GM18870 (cell line): ENCODE measurements at regions not wholly inside any gene's neighbourhood (a gene's known extent, or its start where the extent isn't known, plus 50 kb on each side); places are given as distances from the start of the nearest gene placed in this dataset.

Experiments used
- ATAC-seq: cut with Tn5 transposase; IDR thresholded peaks from one replicate; pipeline ENCODE4 v1.9.1; 2021; ENCODE audit warnings: moderate library complexity; ENCODE audit not compliant: unreplicated experiment

DNA sequence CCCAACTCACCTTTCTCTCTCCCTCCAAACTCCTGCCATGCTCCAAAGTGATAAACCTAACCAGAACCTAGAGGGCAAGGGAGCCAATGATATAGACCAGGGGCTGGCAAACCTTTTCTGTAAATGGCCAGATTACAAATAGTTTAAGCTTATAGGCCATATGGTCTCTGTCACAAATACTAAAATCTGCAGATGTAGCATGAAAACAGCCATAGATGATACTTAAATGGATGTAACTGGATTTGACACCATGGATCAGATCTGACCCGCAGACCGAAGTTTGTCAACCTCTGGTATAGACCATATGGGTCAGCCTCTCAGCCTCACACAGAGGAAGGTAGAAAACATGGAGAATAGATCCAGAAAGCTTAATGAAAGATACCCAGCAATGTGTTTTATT is 165.2 kb upstream of the STT3B start:
- no peak for ATAC-seq

DNA sequence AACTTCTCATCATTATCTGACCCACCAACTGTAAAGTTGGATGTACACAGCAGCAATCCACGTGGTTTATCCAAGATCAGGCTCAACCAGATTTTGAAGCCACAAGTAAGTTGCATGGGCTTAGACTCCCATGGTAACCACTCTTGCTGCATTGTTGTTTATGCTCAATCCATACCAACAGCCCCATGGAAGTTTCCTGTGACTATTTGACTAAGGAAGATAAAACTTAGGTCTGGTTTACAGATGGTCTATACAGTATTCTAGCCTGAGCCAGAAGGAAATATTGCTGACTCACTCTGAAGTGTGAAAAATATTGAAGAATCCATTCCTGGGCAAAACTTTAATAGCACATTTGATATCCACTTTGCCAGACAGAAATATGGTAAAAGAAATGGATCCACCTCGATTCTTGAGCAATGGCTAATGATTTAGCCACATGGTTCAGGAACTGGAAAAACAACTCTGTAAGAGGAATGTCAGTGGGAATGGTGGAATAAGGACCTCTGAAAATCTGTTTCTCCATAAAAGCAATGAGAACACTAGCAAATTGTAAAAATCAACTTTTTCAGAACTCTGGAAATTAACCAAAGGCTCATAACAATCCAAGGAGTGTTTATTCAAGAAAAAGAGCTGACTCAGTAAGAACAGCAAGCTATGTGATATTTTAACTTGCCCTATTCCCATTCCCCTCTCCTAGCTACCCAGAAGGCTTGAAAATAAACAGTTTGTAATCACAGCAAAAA is 162.9 kb upstream of the STT3B start:
- ATAC-seq, result no peak

DNA sequence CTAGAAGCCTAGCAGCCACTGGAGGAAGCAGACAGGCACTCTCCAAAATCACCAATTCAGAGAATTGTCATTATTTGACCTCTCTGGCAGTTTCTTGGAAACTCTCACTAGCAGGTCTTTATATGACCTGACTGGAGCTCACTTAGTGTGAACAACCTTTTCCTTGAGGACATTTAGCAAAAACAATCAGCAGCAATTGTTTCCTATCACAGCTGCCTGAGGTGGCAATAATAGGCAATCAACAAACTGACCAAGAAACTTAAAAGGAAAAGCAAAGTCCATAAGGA is 162.4 kb upstream of the STT3B start:
- no peak for ATAC-seq

DNA sequence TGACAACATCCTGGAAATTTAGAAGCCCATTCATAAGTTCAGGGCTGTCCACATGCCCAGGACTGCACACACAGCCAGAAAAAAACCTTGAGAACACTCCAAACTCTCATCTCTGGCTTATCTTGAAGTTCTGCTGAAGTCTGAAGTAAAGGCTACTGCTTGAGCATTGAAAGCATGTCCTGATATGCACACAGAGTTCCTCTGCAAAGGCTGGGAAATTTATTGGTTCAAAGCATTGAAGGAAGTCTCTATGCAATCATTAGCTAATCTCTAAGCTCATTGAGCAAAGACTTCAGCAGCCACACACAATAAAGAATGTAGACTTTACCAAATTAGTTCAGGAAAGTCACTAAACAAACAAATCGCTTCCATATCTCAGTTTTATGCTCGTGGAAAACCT is 162.0 kb upstream of the STT3B start:
- no peak for ATAC-seq

DNA sequence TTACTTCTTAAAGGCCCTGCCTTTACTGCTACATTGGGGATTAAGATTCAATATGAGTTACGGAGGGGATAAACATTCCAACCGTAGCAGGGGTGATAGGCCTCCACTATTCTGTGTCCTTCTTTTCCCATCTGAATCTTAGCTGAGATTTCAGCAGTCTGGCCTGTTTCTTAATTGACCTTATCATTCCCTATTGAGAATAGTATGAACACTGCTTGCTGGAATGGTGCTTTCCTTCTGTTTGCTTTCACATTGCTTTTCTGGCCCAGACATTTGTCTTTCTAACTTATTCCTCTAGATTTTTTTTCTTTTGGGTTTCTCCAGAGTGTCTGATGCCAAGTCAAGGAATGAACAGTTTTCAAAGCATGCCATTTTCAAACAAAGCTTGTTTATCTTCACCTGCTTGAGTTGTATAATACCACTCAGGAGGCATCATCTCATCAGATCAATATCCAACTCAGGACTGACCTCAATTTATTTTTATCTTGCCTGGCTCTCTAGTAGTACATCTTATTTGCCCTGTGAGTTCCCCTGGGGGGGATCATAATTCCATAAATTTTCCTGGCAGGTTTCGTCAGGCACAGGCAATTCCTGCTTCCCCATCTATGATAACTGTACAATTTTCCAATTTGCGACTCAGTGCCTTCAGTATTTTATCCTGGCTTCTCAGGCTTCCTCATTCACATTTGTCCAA is 161.1 kb upstream of the STT3B start:
- ATAC-seq, result no peak

DNA sequence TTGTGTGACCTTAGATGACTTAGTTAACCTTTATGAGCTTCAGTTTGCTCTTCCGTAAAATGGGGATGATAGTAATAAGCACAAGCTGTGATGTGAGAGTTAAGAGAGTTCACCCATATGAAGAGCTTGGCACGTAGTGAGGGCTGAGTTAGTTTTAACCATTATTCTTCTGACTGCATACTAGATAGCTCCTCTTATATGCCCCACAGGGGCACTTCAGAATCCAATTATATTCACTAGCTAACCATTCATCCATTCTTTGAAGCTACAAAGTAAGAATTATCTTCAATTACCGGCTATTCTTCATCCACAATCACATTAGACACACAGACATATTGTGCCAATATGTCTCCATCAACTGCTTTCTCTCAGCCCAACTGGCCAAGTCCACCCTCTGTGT is 159.0 kb upstream of the STT3B start:
- no peak for ATAC-seq

DNA sequence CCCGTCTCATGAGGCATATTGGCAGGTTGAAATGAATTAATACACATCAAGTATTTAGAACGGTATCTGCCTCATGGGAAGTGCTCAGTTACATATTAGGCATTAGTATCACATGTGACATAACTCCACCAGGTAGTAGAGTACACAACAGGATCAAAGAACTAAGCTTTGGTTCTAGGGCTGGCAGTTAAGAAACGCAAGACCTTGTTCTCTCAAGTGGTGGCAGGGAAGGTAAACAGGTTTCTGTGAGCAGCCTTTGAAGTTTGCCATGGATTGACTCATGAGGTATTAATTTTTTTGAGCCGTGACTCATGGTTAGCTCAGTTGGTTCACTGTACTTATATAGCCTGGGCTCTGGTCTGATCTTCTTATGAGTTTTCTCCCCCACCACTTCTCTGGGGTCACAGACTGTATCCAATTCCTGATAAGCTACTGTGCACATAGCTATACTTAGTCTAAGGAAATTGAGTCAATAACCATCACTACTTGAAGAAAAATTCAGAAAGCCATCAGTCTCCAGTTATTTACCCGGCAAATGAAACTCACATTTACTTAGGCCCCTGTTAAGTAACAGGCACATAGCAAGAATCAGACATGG is 155.6 kb upstream of the STT3B start:
- no peak for ATAC-seq

DNA sequence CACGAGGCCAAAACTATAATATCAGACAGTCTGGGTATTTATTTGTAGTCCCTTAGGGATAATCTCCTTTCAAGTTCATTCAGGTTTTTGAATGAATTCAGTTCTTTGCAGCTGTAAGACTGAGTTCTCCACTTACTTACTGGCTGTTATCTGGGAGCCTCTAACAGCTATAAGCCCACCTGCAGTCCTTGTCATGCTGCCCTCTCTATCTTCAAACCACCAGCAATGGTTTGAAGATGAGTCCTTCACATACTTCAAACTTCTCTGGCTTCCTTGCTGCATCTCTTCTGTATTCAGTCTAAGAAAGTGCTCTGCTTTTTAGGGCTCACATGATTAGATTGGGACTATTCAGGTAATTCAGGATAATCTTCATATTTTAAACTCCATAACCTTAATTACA is 154.5 kb upstream of the STT3B start:
- ATAC-seq, result no peak

DNA sequence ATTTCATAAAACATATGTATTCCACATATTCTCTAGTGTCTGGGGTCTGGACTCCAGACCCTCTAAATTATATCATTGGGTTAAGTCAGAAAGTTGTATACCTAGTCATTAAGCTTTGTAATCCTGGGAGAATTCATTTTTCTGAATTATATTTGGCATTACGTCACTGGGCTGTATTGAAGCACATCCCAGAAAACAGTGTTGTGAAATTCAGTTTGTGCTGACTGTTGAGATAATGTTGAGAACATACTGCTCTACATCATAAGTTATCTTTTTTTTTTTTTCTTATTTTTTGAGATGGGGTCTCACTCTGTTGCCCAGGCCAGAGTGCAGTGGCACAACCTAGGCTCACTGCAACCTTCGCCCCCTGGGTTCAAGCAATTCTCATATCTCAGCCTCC is 153.1 kb upstream of the STT3B start:
- no peak for ATAC-seq

DNA sequence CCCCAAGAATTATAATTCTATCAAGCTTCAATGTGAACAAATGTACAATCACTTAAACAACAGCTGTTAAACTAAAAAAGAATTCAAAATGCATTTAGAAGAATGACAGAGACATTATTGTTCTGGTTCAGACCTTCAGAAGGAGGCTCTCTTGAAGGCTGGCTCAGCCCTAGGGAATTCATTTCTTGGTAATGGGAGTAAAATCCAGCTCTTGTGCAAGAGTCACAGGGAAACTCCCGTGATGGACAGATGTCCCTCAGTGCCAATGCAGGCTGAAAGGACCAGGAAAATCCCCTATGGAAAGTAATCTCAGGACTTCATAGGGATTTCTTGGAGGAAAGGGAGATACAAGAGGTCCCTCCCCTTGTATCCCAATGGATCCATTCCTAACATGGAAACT is 149.9 kb upstream of the STT3B start:
- ATAC-seq, result no peak

DNA sequence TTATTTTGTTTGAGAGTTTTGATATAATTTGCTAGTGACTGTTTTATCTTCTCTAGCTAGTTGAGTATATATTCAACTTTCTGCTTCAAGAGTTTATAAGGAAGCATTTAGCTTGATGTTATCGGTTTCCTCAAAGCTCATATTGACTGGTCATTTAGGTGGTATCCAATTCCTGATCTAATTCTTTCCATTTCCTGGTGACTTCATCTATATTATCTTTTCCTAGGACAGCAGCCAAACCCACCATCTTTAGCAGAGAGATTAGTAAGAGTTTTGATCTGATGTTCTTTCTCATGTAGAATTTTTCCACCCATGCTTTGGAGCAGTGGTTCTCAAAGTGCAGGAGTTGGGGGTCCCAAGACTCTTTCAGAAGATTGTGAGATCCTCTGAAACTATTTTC is 148.6 kb upstream of the STT3B start:
- ATAC-seq, result no peak

DNA sequence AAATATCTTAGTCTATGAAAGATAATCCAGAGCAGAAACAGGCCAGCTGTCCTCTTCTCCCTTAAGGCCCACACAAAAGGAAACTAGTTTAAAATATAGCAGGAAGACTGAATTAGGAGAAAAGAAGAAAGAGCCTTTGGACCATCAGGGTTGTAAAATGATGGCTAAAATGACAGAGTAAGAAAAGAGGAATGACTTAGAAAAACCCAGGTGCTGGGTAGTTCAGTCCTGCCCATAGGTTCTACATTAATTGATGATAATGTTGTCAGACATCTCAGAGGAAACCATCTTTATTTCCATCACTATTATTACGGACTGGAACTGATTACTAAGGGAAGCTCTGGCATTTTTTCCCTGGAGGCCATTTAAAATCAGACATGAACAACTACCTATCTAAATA is 142.8 kb upstream of the STT3B start:
- no peak for ATAC-seq

DNA sequence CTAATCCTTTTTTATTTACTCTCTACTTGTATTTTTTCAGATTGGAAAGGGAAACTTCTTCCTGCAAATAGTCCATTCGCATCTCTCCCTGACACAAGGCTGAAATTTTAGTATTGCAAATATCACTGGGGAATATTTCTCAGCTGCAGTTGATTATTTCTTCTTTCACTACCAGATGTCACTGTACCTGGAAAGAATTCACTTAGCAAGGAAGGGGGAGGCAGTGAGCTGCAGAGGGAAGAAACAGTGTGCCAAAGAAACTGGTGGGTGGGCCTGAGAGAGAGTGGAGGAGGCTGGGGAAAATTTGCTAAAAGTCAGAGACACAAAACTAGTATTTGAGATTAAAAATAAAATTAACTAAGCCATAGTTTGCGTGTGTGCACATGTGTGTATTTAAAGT is 142.3 kb upstream of the STT3B start:
- no peak for ATAC-seq

DNA sequence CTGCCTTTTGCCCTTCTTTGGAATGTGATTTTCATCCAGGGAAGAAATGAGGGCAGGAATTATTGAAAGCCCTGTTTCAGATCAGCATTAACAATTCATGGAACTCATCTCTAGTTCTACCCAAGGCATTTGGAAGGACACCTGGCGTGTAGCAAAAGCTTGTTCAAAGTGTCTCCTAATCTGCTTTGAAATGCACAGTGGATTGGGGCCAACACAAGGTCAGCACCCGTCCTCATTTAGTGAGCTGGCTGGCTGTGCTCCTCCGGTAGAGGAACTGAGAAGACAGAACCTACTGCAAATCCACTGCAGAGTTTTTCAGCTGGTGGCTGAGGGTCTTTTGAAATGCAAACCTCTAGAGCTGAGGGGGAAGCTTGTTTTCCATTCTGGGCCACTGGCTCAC is 141.6 kb upstream of the STT3B start:
- ATAC-seq, result no peak

DNA sequence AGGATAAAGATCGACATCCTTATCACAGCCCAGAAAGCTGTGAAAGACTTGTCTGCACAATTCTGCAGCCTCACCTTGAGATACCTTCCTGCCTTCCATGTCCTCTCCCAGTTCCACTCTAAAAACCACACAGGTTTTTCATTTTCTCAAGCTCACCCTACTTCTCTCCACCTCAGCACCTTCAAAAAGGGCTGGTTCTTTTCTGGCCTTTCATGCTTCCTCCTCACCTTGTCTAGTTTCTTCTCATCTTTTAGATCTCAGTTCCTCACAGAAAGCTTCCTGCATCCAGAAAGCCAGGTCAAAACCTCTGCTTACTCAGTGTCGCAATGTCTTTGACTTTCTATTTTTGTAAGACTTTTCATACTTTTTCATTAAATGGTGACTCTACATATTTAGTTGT is 140.2 kb upstream of the STT3B start:
- ATAC-seq, result peak; percentile 59

DNA sequence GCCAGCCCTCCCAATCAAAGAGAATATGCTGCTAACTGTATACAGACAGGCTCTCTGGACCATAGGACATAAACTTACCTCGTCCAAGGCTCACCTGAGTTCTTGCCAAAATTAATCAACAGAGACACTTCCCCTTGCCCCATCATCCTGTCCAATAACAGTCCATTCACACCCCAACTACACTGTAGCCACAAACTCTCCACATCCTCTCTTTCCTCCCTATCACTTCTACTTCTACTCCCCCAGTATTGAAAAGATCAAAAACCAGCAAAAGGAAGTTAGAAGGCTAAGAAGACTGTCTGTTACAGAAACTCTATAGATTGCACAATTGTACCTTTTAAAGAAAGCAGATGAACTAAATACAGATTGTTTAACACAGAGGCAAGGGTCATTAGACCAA is 133.5 kb upstream of the STT3B start:
- ATAC-seq, result no peak

DNA sequence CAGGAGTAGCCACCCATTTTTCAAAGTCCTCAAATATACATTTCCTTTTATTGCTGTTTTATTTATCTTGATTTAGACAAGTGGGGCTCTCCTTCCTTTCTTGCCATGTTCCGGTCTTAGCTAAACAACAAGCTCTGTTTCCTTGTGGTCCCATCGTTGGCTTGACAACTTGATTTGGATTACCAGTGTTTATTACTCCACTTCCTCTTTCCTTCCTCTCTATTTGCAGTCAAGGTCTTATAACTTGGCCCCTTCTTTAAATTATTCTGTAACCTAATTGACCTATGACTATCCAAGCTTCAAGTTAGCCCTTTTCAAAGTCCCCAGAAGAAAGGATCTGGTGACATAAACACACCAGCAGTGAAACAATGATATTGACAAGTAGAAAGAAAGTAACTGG is 130.6 kb upstream of the STT3B start:
- ATAC-seq, result no peak

DNA sequence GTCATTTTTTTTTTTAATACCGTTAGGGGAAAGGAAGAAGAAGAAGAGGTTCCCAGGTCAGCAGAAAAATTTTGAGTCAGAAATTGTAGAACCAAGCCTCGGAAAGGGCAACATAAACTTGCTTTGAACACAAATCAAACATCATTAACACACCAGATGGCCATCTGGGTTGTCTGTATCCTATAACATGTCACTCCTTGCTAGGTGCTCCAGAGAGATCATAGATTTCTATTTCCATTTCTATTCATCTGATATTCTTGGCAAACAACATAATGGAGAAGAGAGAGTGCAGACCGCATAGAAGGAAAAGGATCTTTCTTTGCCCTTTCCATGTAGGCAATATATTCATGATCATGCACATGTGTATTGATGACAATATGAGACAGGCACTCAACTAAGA is 129.5 kb upstream of the STT3B start:
- ATAC-seq, result no peak

DNA sequence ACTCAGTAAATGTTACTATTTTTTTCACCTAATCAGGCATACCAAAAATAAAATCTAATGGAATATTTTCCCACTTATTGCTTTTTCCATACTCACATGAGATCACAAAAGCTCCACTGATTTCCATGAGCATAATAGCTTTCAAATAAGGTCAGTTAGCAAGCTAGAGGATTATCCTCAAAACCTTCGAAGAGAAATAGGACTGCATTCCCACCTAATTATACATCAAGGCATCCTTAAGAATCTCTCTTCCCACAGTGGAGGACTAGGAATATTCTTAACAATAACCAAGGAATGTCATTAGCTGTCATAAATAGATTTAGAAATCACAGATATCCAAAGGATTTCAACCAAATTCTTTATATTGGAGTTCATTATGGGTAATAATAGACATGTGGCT is 127.9 kb upstream of the STT3B start:
- ATAC-seq, result no peak

DNA sequence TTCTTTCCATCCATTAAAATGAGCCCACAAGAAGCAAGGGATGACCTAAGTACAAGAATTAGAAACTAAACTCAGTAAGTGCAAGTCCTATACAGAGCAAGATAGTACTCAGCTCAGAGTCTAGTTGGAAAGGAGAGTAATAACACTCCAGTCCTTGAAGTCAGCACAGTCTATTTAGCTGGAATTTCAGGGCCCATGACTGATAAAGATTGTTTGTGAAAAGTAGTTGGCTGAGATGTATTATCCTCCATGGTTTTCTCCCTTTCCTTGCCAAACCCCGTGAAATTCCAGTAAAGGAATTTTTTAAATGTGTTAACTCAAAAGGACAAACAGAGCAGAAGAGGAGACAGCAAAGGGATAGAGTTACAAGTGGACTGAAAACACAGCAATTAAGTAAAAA is 127.2 kb upstream of the STT3B start:
- ATAC-seq, result no peak

DNA sequence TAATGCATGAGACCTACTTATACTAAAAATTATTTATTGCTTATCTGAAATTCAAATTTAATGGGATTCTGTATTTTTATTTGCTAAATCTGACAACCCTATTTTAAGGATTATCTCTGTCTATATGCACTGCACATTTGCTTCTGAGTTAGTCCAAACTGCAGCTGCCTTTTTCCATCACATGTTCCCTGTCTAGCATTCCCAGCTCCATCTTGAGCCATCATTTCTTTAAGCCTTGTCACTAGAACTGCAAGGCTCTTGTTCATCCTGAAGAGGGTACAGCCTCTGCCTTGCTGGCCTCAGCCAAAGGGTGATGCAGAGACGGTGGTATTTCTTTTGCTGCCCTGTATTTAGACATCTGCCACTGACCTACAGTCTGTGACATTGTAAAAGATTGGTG is 125.8 kb upstream of the STT3B start:
- ATAC-seq, result no peak

DNA sequence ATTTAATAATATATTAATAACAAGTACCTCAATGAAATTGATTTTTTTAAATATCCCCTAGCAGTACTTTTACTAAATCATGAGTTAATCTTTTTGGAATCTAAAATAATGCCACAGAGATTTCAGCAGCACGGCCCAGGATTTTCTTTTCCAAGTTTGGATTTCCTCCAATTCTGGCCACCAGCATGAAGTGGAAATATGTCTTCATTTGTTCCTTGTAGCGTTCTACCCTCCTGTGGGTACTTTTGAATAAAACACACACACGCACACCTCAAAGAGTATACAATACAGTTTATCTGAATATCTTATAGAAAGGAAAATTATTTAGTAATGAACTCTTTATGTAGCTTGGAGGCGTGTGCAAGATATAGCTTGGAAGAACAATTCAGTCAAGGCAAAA is 125.1 kb upstream of the STT3B start:
- no peak for ATAC-seq

DNA sequence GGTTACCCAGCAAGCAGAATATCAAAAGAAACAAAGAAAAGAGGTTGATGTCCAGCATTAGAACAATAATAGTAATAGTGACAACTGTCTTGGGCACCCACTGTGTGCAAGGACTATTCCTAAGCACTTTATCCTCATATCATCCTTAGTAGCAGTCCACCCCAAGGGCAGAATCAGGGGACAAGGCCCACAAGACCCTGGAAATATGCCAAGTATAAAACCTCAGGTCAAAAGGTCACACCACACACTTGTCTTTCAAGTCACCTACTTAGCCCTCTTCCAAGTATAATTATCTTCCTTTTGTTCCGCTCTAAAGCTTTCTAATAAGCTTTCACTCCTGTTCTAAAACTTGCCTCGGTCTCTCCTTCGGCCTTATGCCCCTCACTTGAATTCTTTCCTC is 124.0 kb upstream of the STT3B start:
- ATAC-seq, result no peak
